Stimulated activated memory B cell treated with anti-CD40 and anti-IgM and Interleukin-4, amounts not matched to agents 10 μg/mL and 1 μg/mL and 100 μg/mL, for 72 hours (primary cell): ENCODE measurements at regions not wholly inside any gene's neighbourhood (a gene's known extent, or its start where the extent isn't known, plus 50 kb on each side); places are given as distances from the start of the nearest gene placed in this dataset.

ENCODE experiments used
- ATAC-seq: fragments of 150-1000 bp; cut with Tn5 transposase; 2 replicates; pipeline ENCODE4 v1.10.0; 2021
- H3K27ac Mint-ChIP-seq: one replicate; pipeline ENCODE4 v1.8.0; 2022; ENCODE audit warnings: mild to moderate bottlenecking, mixed read lengths
- H3K27me3 Mint-ChIP-seq: one replicate; pipeline ENCODE4 v1.8.0; 2022; ENCODE audit warnings: mixed read lengths
- H3K36me3 Mint-ChIP-seq: one replicate; pipeline ENCODE4 v1.8.0; 2022; ENCODE audit warnings: mixed read lengths
- H3K4me1 Mint-ChIP-seq: one replicate; pipeline ENCODE4 v1.8.0; 2022; ENCODE audit warnings: mixed read lengths
- H3K4me3 Mint-ChIP-seq: one replicate; pipeline ENCODE4 v1.8.0; 2022; ENCODE audit warnings: mild to moderate bottlenecking, moderate library complexity, mixed read lengths
- H3K9me3 Mint-ChIP-seq: one replicate; pipeline ENCODE4 v1.8.0; 2022; ENCODE audit warnings: mixed read lengths

- Mint-ChIP-seq H3K27me3 (no peaks in the 10 kb centered on the region), H3K9me3 (peaks cover 4% of the 10 kb centered on the region), H3K36me3 (no peaks in the 10 kb centered on the region), H3K4me3 (no peak overlapping the region), H3K4me1 (no peaks in the 10 kb centered on the region), H3K27ac (no peak overlapping the region)
- ATAC-seq, result no peak
These were observed 784.0 kb upstream of the KLHL29 start for GRCh38 chr2:22600999-22601398.

- no peak for ATAC-seq
- Mint-ChIP-seq H3K36me3 (no peaks in the 10 kb centered on the region), H3K27me3 (no peaks in the 10 kb centered on the region), H3K9me3 (no peaks in the 10 kb centered on the region), H3K4me3 (no peak overlapping the region), H3K4me1 (no peaks in the 10 kb centered on the region), H3K27ac (no peak overlapping the region)
These were observed 780.8 kb upstream of the KLHL29 start for GRCh38 chr2:22604136-22604535.

DNA sequence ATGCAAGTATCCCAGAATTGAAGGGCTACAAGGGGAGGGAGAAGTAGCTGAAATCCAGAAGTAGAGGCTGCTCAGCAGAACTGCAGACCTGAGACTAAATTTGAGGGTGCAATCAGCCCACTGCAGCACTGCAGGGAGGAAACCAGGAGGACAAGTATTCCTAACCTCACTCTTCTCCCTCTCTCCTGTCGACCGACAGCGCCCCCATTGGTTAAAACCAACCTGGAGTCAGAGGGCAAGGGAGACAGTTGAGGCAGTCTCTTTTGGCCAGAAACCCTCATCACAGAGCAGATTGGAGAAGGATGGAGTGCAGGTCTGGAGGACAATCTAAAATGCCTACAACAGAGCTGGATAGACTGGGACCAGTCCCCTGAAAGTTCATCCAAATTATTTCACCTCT lies 768.9 kb upstream of the KLHL29 start:
- Mint-ChIP-seq H3K9me3 (peaks cover 13% of the 10 kb centered on the region), H3K27me3 (no peaks in the 10 kb centered on the region), H3K36me3 (no peaks in the 10 kb centered on the region), H3K27ac (no peak overlapping the region), H3K4me3 (no peak overlapping the region), H3K4me1 (no peaks in the 10 kb centered on the region)
- ATAC-seq, result no peak

DNA sequence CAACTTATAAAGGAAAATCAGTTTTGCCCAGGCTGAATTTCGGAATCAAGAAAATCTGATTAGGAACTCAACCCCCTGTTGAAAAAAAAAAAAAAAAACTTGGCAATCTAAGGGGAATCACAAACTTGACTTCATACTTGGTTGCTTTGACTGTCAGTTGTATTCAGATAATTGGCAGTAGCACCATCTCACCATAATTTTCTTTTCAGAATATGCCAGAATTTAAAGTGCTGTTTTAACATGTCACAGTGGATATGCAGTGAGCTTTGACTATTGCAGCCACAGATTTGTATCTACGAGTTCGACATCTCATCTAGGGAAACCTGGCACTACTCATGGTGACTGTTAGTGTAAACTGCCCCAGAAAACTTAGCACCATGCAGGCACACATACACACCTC lies 761.4 kb upstream of the KLHL29 start:
- Mint-ChIP-seq H3K9me3 (peaks cover 3% of the 10 kb centered on the region), H3K27me3 (no peaks in the 10 kb centered on the region), H3K4me3 (no peak overlapping the region), H3K27ac (no peak overlapping the region), H3K36me3 (no peaks in the 10 kb centered on the region), H3K4me1 (no peaks in the 10 kb centered on the region)
- ATAC-seq, result no peak

DNA sequence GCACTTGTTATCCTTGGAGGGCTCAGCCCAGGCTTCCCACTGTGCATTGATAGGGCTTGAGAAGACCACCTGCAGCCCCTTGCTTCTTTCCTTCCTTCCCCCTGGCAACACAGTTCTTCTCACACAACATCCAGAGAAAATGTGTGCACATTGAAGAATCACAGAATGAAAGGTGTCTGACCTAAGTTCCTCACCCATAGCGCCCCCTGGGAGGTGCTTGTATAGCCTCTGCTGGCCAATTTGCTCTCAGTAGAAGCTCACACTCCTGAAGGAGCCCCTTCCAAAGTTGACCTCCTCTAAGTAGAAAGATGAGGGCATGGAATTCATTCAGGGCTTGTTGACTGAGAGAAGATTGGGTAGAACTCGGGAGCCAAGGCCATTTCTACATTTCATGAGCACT lies 758.4 kb upstream of the KLHL29 start:
- no peak for ATAC-seq
- Mint-ChIP-seq H3K4me1 (no peaks in the 10 kb centered on the region), H3K27me3 (no peaks in the 10 kb centered on the region), H3K9me3 (peaks cover 4% of the 10 kb centered on the region), H3K4me3 (no peak overlapping the region), H3K27ac (no peak overlapping the region), H3K36me3 (no peaks in the 10 kb centered on the region)

- no peaks in the 10 kb centered on the region for H3K27me3 Mint-ChIP-seq
- no peaks in the 10 kb centered on the region for H3K36me3 Mint-ChIP-seq
- no peak overlapping the region for H3K27ac Mint-ChIP-seq
- peaks cover 3% of the 10 kb centered on the region for H3K9me3 Mint-ChIP-seq
- no peak overlapping the region for H3K4me3 Mint-ChIP-seq
- no peak for ATAC-seq
- no peaks in the 10 kb centered on the region for H3K4me1 Mint-ChIP-seq
These were observed 756.8 kb upstream of the KLHL29 start for GRCh38 chr2:22628221-22628620.

GRCh38 chr2:22628906-22629305 lies 756.1 kb upstream of the KLHL29 start:
- no peaks in the 10 kb centered on the region for H3K36me3 Mint-ChIP-seq
- no peak overlapping the region for H3K4me3 Mint-ChIP-seq
- H3K9me3 Mint-ChIP-seq, result peaks cover 3% of the 10 kb centered on the region
- no peaks in the 10 kb centered on the region for H3K27me3 Mint-ChIP-seq
- no peak for ATAC-seq
- H3K27ac Mint-ChIP-seq, result no peak overlapping the region
- no peaks in the 10 kb centered on the region for H3K4me1 Mint-ChIP-seq

- H3K36me3 Mint-ChIP-seq, result no peaks in the 10 kb centered on the region
- H3K4me1 Mint-ChIP-seq, result no peaks in the 10 kb centered on the region
- H3K27me3 Mint-ChIP-seq, result no peaks in the 10 kb centered on the region
- no peak overlapping the region for H3K27ac Mint-ChIP-seq
- H3K4me3 Mint-ChIP-seq, result no peak overlapping the region
- ATAC-seq, result no peak
- H3K9me3 Mint-ChIP-seq, result peaks cover 3% of the 10 kb centered on the region
These were observed 750.8 kb upstream of the KLHL29 start for GRCh38 chr2:22634167-22634566.

GRCh38 chr2:22656426-22656825 lies 728.6 kb upstream of the KLHL29 start:
- H3K27ac Mint-ChIP-seq, result no peak overlapping the region
- no peaks in the 10 kb centered on the region for H3K27me3 Mint-ChIP-seq
- H3K4me1 Mint-ChIP-seq, result no peaks in the 10 kb centered on the region
- no peak overlapping the region for H3K4me3 Mint-ChIP-seq
- ATAC-seq, result no peak
- H3K36me3 Mint-ChIP-seq, result no peaks in the 10 kb centered on the region
- H3K9me3 Mint-ChIP-seq, result peaks cover 2% of the 10 kb centered on the region

DNA sequence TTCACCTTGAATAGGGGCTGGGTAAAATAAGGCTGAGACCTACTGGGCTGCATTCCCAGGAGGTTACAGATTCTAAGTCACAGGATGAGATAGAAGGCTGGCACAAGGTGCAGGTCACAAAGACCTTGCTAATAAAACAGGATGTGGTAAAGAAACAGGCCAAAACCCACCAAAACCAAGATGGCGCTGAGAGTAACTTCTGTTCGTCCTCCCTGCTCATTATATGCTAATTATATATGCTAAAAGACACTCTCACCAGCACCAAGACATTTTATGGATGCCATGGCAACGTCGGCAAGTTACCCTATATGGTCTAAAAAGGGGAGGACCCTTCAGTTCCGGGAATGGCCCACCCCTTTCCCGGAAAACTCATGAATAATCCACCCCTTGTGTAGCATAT lies 711.5 kb upstream of the KLHL29 start:
- ATAC-seq, result no peak
- H3K36me3 Mint-ChIP-seq, result no peaks in the 10 kb centered on the region
- no peak overlapping the region for H3K27ac Mint-ChIP-seq
- peaks cover 3% of the 10 kb centered on the region for H3K9me3 Mint-ChIP-seq
- H3K27me3 Mint-ChIP-seq, result no peaks in the 10 kb centered on the region
- no peak overlapping the region for H3K4me3 Mint-ChIP-seq
- H3K4me1 Mint-ChIP-seq, result no peaks in the 10 kb centered on the region

DNA sequence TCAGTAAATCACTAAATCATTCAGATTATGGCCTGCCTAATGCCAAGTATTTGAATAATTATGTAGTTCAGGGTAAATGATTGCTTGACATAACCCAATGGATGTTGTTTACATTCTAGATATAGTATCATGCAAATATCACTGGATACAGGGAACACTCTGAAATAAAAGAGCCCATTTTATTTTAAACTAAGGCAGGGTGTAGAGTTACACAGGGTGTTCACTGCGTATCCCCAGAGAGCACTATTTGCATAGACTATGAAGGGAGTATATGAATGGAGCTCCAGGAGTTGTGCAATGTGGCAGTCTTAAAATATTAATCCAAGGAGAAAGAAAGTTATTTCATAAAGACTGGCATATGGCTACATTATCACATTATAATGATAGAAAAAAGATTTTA lies 701.1 kb upstream of the KLHL29 start:
- no peaks in the 10 kb centered on the region for H3K27me3 Mint-ChIP-seq
- no peak for ATAC-seq

DNA sequence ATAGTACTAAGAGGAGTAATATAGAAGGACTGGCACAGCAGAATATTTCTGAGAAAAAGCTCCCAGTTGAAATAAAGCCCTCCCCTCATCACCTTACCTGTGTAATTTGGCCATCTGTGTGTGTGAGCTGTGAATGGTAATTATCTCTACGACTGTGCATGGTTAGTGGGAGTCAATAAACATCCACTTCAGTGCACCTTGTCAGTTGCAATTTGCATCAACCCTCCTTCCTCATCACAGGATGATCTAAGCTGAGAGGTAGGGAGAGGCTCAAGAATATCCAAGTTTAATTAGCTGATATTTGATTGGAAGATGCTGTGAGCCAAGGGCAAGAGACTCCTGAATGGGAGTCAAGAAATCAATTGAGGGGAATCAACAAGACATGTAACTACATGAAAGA lies 694.9 kb upstream of the KLHL29 start:
- Mint-ChIP-seq H3K27me3 (no peaks in the 10 kb centered on the region), H3K4me3 (no peak overlapping the region), H3K36me3 (no peaks in the 10 kb centered on the region), H3K27ac (no peak overlapping the region), H3K4me1 (no peaks in the 10 kb centered on the region), H3K9me3 (peaks cover 6% of the 10 kb centered on the region)
- no peak for ATAC-seq

More for the DNA sequence above, 701.1 kb upstream of the KLHL29 start:
- Mint-ChIP-seq H3K9me3 (peaks cover 3% of the 10 kb centered on the region), H3K4me3 (no peak overlapping the region), H3K4me1 (no peaks in the 10 kb centered on the region), H3K27ac (no peak overlapping the region), H3K36me3 (no peaks in the 10 kb centered on the region)

DNA sequence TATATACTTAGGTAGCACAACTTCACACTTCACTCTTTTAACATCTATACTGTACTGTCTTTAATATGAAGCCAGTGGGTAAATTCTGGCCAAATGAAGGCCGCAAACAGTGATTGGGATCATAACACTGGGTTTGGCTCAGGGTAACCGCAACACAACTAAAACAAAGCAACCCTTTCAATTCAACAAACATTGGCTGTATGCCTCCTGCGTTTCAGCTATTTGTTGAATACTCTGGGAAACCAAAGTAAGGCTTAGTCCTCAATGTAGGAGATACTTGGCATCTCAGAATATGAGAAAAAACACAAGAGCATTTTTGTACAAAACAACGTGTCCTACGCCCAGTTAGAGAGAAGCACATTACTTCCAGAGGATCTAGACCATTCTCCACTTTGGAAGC lies 693.3 kb upstream of the KLHL29 start:
- Mint-ChIP-seq H3K4me1 (no peaks in the 10 kb centered on the region), H3K9me3 (peaks cover 6% of the 10 kb centered on the region), H3K36me3 (no peaks in the 10 kb centered on the region), H3K27me3 (no peaks in the 10 kb centered on the region), H3K4me3 (no peak overlapping the region), H3K27ac (no peak overlapping the region)
- no peak for ATAC-seq

GRCh38 chr2:22692746-22693145 lies 692.2 kb upstream of the KLHL29 start:
- H3K4me1 Mint-ChIP-seq, result no peaks in the 10 kb centered on the region
- H3K4me3 Mint-ChIP-seq, result no peak overlapping the region

DNA sequence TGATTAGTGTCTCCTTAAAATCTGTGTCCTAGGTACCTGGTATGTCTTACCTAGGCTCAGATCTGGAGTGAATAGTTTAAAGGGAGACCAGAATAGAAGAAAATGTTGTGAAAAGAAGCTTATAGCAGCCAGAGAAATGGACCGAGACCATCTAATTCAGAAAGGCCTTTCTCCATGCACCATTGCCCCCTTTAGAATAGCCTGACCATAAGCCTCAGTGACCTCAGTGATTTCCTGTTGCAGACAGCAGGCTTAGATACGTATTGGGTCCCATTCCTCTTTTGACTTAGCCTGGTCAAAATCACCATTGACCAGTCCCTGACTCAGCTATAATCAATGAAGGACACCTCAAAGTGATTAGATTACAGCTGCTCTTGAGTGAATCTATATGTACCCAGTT lies 690.7 kb upstream of the KLHL29 start:
- Mint-ChIP-seq H3K36me3 (no peaks in the 10 kb centered on the region), H3K4me1 (no peaks in the 10 kb centered on the region), H3K27me3 (no peaks in the 10 kb centered on the region), H3K9me3 (peaks cover 3% of the 10 kb centered on the region), H3K4me3 (no peak overlapping the region), H3K27ac (no peak overlapping the region)
- no peak for ATAC-seq

More at GRCh38 chr2:22692746-22693145, 692.2 kb upstream of the KLHL29 start:
- H3K9me3 Mint-ChIP-seq, result peaks cover 3% of the 10 kb centered on the region
- H3K27me3 Mint-ChIP-seq, result no peaks in the 10 kb centered on the region
- H3K36me3 Mint-ChIP-seq, result no peaks in the 10 kb centered on the region
- H3K27ac Mint-ChIP-seq, result no peak overlapping the region
- no peak for ATAC-seq

DNA sequence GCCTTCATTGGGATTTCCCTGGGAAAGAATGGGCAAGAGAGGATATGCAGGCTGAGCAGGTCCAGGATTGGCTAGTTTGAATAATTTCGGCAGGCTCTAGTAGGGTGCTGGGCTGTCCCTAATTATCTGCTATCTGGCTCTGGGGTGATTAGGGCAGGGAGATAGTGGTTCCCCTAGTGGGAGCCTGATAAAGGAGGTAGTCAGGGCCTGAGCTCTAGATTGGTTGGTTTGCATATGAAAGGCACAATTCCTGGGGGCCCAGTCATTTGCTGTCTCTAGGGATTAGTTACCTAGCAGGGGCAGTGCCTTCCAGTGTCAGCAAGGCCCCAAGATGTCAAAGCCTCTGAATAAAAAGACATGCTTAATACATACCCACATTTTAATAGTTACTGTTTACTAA lies 690.1 kb upstream of the KLHL29 start:
- no peaks in the 10 kb centered on the region for H3K4me1 Mint-ChIP-seq
- H3K9me3 Mint-ChIP-seq, result peaks cover 3% of the 10 kb centered on the region
- H3K27ac Mint-ChIP-seq, result no peak overlapping the region
- no peak overlapping the region for H3K4me3 Mint-ChIP-seq
- ATAC-seq, result no peak
- H3K36me3 Mint-ChIP-seq, result no peaks in the 10 kb centered on the region
- H3K27me3 Mint-ChIP-seq, result no peaks in the 10 kb centered on the region
